ENCODE measurements at regions not wholly inside any gene's neighbourhood (a gene's known extent, or its start where the extent isn't known, plus 50 kb on each side); places are given as distances from the start of the nearest gene placed in this dataset.

GRCh38 chr4:10334506-10335028 is 122.7 kb downstream of the ZNF518B start:
- DNase-seq = no peak

- no peak for DNase-seq
Measured at GRCh38 chr4:10333942-10334341, 123.3 kb downstream of the ZNF518B start.

GRCh38 chr4:10326075-10326474 is 131.2 kb downstream of the ZNF518B start:
- DNase-seq = no peak

- DNase-seq = no peak
Measured at GRCh38 chr4:10321931-10322330, 135.3 kb downstream of the ZNF518B start.

- DNase-seq = no peak
Measured at GRCh38 chr4:10320130-10320529, 137.1 kb downstream of the ZNF518B start.

GRCh38 chr4:10317345-10317744 is 139.9 kb downstream of the ZNF518B start:
- no peak for DNase-seq

- DNase-seq = no peak
Measured at GRCh38 chr4:10316851-10317250, 140.4 kb downstream of the ZNF518B start.

- no peak for DNase-seq
Measured at GRCh38 chr4:10315638-10316037, 141.6 kb downstream of the ZNF518B start.

GRCh38 chr4:10312568-10312967 is 144.7 kb downstream of the ZNF518B start:
- DNase-seq = no peak

GRCh38 chr4:10311939-10312338 is 145.3 kb downstream of the ZNF518B start:
- DNase-seq = no peak

- DNase-seq = no peak
Measured at GRCh38 chr4:10305816-10306215, 151.4 kb downstream of the ZNF518B start.

GRCh38 chr4:10303291-10303690 is 153.9 kb downstream of the ZNF518B start:
- no peak for DNase-seq

GRCh38 chr4:10302096-10302495 is 155.1 kb downstream of the ZNF518B start:
- no peak for DNase-seq

GRCh38 chr4:10299601-10300000 is 157.6 kb downstream of the ZNF518B start:
- no peak for DNase-seq

- DNase-seq = no peak
Measured at GRCh38 chr4:10298681-10299080, 158.5 kb downstream of the ZNF518B start.

- DNase-seq = no peak
Measured at GRCh38 chr4:10296730-10297129, 160.5 kb downstream of the ZNF518B start.

GRCh38 chr4:10295301-10295700 is 161.9 kb downstream of the ZNF518B start:
- no peak for DNase-seq

- DNase-seq = no peak
Measured at GRCh38 chr4:10289538-10289906, 167.7 kb downstream of the ZNF518B start.

- no peak for DNase-seq
Measured at GRCh38 chr4:10288830-10289537, 168.2 kb downstream of the ZNF518B start.

GRCh38 chr4:10285028-10285427 is 168.4 kb upstream of the WDR1 start:
- DNase-seq = no peak

- DNase-seq = no peak
Measured at GRCh38 chr4:10283761-10284160, 167.2 kb upstream of the WDR1 start.

GRCh38 chr4:10281996-10282395 is 165.4 kb upstream of the WDR1 start:
- DNase-seq = no peak

GRCh38 chr4:10279261-10279660 is 162.7 kb upstream of the WDR1 start:
- no peak for DNase-seq

GRCh38 chr4:10278071-10278470 is 161.5 kb upstream of the WDR1 start:
- DNase-seq = no peak

GRCh38 chr4:10276152-10276551 is 159.6 kb upstream of the WDR1 start:
- DNase-seq = no peak
